ENCODE measurements at regions not wholly inside any gene's neighbourhood (a gene's known extent, or its start where the extent isn't known, plus 50 kb on each side); places are given as distances from the start of the nearest gene placed in this dataset.

DNA sequence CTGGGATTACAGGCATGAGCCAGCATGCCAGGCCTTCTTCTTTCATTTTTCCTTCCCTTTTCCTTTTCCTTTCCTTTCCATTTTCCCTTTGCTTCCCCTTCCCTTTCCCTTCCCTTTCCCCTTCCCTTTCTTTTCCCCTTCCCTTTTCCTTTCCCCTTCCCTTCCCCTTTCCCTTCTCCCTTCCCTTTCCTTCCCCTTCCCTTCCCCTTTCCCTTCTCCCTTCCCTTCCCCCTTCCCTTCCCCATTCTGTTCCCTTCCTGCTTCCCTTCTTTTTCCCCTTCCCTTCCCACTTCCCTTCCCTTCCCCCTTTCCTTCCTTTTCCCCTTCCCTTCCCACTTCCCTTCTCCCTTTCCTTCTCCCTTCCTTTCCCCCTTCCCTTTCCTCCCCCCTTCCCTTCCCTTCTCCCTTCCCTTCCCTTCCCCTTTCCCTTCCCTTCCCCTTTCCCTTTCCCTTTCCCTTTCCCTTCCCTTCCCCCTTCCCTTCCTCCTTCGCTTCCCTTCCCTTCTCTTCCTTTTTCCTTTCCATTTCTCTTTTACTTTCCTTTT lies 712.2 kb upstream of the POM121L12 start:
- TF ChIP-seq GATA3 (IDR thresholded peaks at IDR 0.05; ENCODE audit: low read depth, low read length) (no peak), GATA2 (IDR thresholded peaks at IDR 0.05; ENCODE audit: low read depth, low read length) (no peak)
